Peyer's patch (tissue), 4 donors: ENCODE measurements at regions not wholly inside any gene's neighbourhood (a gene's known extent, or its start where the extent isn't known, plus 50 kb on each side); places are given as distances from the start of the nearest gene placed in this dataset.

Source experiments
- CTCF ChIP-seq, 6 experiments: fragments of 450-650 bp in 4 of 6; fragments of 200-600 bp in 2 of 6; sonication (generic) in 1 of 6; IDR thresholded peaks; one replicate each; pipeline ENCODE4 v1.5.1; 2017 to 2019; ENCODE audit warnings: antibody characterized with exemption in 6 of 6, mild to moderate bottlenecking in 3 of 6, moderate library complexity in 1 of 6
- POLR2A ChIP-seq, 2 donors: fragments of 450-650 bp; IDR thresholded peaks; one replicate each; pipeline ENCODE4 v1.5.1; 2017; ENCODE audit warnings: antibody characterized with exemption in 2 of 2, mild to moderate bottlenecking in 2 of 2, moderate library complexity in 2 of 2

GRCh38 chr11:71341173-71341572 lies 88.8 kb upstream of the SHANK2 start:
- no peak for TF ChIP-seq CTCF (IDR thresholded peaks at IDR 0.05)
- no peak for TF ChIP-seq POLR2A (IDR thresholded peaks at IDR 0.05)
